ENCODE measurements at regions not wholly inside any gene's neighbourhood (a gene's known extent, or its start where the extent isn't known, plus 50 kb on each side); places are given as distances from the start of the nearest gene placed in this dataset.

- TF ChIP-seq RAD21 (IDR thresholded peaks at IDR 0.05 in 1 of 2, conservative IDR thresholded peaks at IDR 0.05 in 1 of 2; ENCODE audit: low read depth in 2 of 2, low read length in 2 of 2): no peak
- TF ChIP-seq, protein P1, sequence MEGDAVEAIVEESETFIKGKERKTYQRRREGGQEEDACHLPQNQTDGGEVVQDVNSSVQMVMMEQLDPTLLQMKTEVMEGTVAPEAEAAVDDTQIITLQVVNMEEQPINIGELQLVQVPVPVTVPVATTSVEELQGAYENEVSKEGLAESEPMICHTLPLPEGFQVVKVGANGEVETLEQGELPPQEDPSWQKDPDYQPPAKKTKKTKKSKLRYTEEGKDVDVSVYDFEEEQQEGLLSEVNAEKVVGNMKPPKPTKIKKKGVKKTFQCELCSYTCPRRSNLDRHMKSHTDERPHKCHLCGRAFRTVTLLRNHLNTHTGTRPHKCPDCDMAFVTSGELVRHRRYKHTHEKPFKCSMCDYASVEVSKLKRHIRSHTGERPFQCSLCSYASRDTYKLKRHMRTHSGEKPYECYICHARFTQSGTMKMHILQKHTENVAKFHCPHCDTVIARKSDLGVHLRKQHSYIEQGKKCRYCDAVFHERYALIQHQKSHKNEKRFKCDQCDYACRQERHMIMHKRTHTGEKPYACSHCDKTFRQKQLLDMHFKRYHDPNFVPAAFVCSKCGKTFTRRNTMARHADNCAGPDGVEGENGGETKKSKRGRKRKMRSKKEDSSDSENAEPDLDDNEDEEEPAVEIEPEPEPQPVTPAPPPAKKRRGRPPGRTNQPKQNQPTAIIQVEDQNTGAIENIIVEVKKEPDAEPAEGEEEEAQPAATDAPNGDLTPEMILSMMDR (IDR thresholded peaks at IDR 0.05; ENCODE audit: control extremely low read depth in 1 of 3, insufficient read depth in 1 of 3, low read depth in 1 of 3, low read length in 3 of 3): no peak
- TF ChIP-seq GTF2F1 (IDR thresholded peaks at IDR 0.05; ENCODE audit: borderline replicate concordance, low read depth, low read length): no peak
Measured at GRCh38 chr7:144955422-144955821, 119.6 kb upstream of the TPK1 start.
